ENCODE measurements at regions not wholly inside any gene's neighbourhood (a gene's known extent, or its start where the extent isn't known, plus 50 kb on each side); places are given as distances from the start of the nearest gene placed in this dataset.

GRCh38 chr1:25145775-25146393, 86.4 kb downstream of the SYF2 start:
- Mint-ChIP-seq H3K4me3 (no peak overlapping the region), H3K4me1 (ENCODE audit: low read depth) (peaks cover 5% of the 10 kb centered on the region), H3K27me3 (ENCODE audit: low read depth) (peaks cover 33% of the 10 kb centered on the region), H3K36me3 (ENCODE audit: insufficient read depth in 2 of 2) (peaks cover 0 to 1% of the 10 kb centered on the region in 2 donors), H3K27ac (no peak overlapping the region), H3K9me3 (no peaks in the 10 kb centered on the region)
- no peak for ATAC-seq (replicated peaks in 1 of 2)
- DNase-seq, result no peak

DNA sequence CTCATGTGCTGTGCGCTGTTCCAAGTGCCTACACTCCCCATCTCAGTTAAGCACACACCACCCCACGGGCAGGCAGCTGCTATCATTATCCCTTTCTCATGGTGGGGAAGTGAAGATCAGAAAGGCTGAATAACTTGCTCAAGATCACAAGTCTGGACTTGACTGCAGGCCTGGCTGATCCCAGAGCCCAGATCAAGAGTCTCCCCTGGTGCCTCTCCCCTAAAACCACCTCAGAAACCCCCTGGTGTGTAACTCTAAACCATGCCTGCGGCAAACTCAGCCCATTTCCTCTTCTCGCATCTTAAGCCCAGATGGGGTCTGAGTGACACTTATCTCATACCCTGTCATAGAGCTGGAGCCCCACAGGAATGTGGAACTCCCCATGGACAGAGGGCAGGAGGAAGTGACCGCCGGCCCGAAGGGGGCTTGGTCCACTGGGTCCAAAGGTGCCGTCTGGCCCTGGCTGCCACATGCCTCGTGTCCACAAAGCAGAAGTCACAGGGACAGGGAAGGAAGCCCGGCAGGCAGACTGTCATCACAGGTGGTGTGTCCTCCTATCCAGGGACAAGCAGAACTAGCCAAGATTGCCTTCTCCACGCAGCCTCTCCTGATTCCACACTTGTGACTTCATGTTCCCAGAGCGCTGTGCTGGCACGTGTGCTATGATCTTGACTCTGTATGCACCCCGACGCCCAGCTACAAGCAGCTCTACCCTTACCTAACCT, 92.1 kb downstream of the SYF2 start:
- peak overlapping the region in 1 of 2 donors; percentile 13 for H3K4me3 Mint-ChIP-seq
- DNase-seq (peak; percentile 16 to 19), ATAC-seq (replicated peaks in 1 of 2) (peak; percentile 76 to 84)
- no peak overlapping the region for H3K27ac Mint-ChIP-seq
- H3K27me3 Mint-ChIP-seq (ENCODE audit: low read depth), result peaks cover 37% of the 10 kb centered on the region
- H3K36me3 Mint-ChIP-seq (ENCODE audit: insufficient read depth in 2 of 2), result no peaks in the 10 kb centered on the region
- peaks cover 9% of the 10 kb centered on the region for H3K4me1 Mint-ChIP-seq (ENCODE audit: low read depth)
- H3K9me3 Mint-ChIP-seq, result no peaks in the 10 kb centered on the region

- no peaks in the 10 kb centered on the region for H3K36me3 Mint-ChIP-seq (ENCODE audit: insufficient read depth in 2 of 2)
- peaks cover 46% of the 10 kb centered on the region for H3K27me3 Mint-ChIP-seq (ENCODE audit: low read depth)
- H3K27ac Mint-ChIP-seq, result no peak overlapping the region
- no peak overlapping the region for H3K4me3 Mint-ChIP-seq
- peaks cover 9% of the 10 kb centered on the region for H3K4me1 Mint-ChIP-seq (ENCODE audit: low read depth)
- H3K9me3 Mint-ChIP-seq, result peaks cover 0 to 3% of the 10 kb centered on the region in 2 donors
- DNase-seq (no peak), ATAC-seq (replicated peaks in 1 of 2) (no peak)
Measured at GRCh38 chr1:25137521-25138395, 94.5 kb downstream of the SYF2 start.

GRCh38 chr1:25137106-25137505, 95.2 kb downstream of the SYF2 start:
- no peaks in the 10 kb centered on the region for H3K36me3 Mint-ChIP-seq (ENCODE audit: insufficient read depth in 2 of 2)
- H3K27ac Mint-ChIP-seq, result no peak overlapping the region
- ATAC-seq (replicated peaks in 1 of 2) (no peak), DNase-seq (no peak)
- H3K4me3 Mint-ChIP-seq, result no peak overlapping the region
- H3K4me1 Mint-ChIP-seq (ENCODE audit: low read depth), result peaks cover 9% of the 10 kb centered on the region
- H3K9me3 Mint-ChIP-seq, result peaks cover 0 to 3% of the 10 kb centered on the region in 2 donors
- peaks cover 47% of the 10 kb centered on the region for H3K27me3 Mint-ChIP-seq (ENCODE audit: low read depth)

DNA sequence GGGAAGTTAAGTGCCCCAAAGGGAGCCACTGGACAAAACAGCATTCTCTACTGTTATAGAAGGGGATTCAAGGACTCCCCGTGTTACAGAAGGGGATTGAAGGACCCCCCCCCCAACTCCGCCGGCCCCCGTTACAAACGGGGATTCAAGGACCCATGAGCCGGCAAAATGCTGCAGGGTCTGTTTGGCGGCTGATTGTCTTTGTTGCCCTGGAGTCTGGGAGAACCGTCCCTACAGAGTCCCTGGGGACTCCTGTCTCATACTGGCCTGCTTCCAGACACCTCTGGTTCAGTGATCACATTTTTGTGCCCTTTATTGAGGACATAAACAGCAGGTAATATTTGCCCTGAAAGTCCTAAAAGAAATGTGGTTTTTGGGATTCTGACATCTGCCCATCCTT, 96.4 kb downstream of the SYF2 start:
- peaks cover 0 to 3% of the 10 kb centered on the region in 2 donors for H3K9me3 Mint-ChIP-seq
- no peak overlapping the region for H3K4me3 Mint-ChIP-seq
- no peak overlapping the region for H3K27ac Mint-ChIP-seq
- H3K4me1 Mint-ChIP-seq (ENCODE audit: low read depth), result peaks cover 9% of the 10 kb centered on the region
- H3K36me3 Mint-ChIP-seq (ENCODE audit: insufficient read depth in 2 of 2), result no peaks in the 10 kb centered on the region
- DNase-seq (no peak), ATAC-seq (replicated peaks in 1 of 2) (no peak)
- H3K27me3 Mint-ChIP-seq (ENCODE audit: low read depth), result peaks cover 47% of the 10 kb centered on the region

- Mint-ChIP-seq H3K4me1 (ENCODE audit: low read depth) (peaks cover 3% of the 10 kb centered on the region), H3K4me3 (no peak overlapping the region), H3K27ac (no peak overlapping the region), H3K27me3 (ENCODE audit: low read depth) (peaks cover 37% of the 10 kb centered on the region), H3K9me3 (peaks cover 0 to 3% of the 10 kb centered on the region in 2 donors), H3K36me3 (ENCODE audit: insufficient read depth in 2 of 2) (no peaks in the 10 kb centered on the region)
- ATAC-seq (replicated peaks in 1 of 2), result no peak
- DNase-seq, result no peak
Measured at GRCh38 chr1:25134801-25135461, 97.4 kb downstream of the SYF2 start.

GRCh38 chr1:25134307-25134706, 98.0 kb downstream of the SYF2 start:
- peaks cover 31% of the 10 kb centered on the region for H3K27me3 Mint-ChIP-seq (ENCODE audit: low read depth)
- no peak for DNase-seq

DNA sequence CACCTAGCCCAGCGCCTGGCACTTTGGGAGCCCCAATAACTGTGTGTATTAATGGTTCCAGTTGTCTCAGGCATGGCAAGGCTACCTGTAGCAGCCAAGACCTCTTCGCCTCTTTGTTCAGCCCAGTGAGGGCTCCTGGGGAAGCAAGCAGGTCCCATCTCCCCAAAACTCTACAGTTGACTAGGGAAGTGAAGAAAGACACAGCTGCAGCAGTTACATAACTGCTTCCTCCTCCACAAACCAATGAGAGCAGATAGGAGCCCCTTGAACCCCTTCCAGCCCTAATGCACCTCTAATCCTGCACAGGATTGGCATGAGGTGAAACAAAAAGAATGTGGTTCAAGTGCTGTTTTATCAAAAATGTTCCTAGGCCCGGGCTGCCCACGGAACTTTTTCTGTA, 100.5 kb downstream of the SYF2 start:
- Mint-ChIP-seq H3K4me1 (ENCODE audit: low read depth) (peaks cover 7% of the 10 kb centered on the region), H3K9me3 (peaks cover 0 to 3% of the 10 kb centered on the region in 2 donors), H3K27ac (no peak overlapping the region), H3K4me3 (no peak overlapping the region), H3K27me3 (ENCODE audit: low read depth) (peaks cover 17% of the 10 kb centered on the region), H3K36me3 (ENCODE audit: insufficient read depth in 2 of 2) (no peaks in the 10 kb centered on the region)
- ATAC-seq (replicated peaks in 1 of 2), result no peak
- DNase-seq, result no peak

More at GRCh38 chr1:25134307-25134706, 98.0 kb downstream of the SYF2 start:
- H3K4me1 Mint-ChIP-seq (ENCODE audit: low read depth), result no peaks in the 10 kb centered on the region
- peaks cover 0 to 3% of the 10 kb centered on the region in 2 donors for H3K9me3 Mint-ChIP-seq
- no peaks in the 10 kb centered on the region for H3K36me3 Mint-ChIP-seq (ENCODE audit: insufficient read depth in 2 of 2)
- no peak for ATAC-seq (replicated peaks in 1 of 2)
- H3K27ac Mint-ChIP-seq, result no peak overlapping the region
- no peak overlapping the region for H3K4me3 Mint-ChIP-seq

- DNase-seq (no peak), ATAC-seq (replicated peaks in 1 of 2) (no peak)
- Mint-ChIP-seq H3K4me3 (no peak overlapping the region), H3K9me3 (peaks cover 0 to 3% of the 10 kb centered on the region in 2 donors), H3K27me3 (ENCODE audit: low read depth) (peaks cover 22% of the 10 kb centered on the region), H3K4me1 (ENCODE audit: low read depth) (peaks cover 7% of the 10 kb centered on the region), H3K27ac (no peak overlapping the region), H3K36me3 (ENCODE audit: insufficient read depth in 2 of 2) (no peaks in the 10 kb centered on the region)
Measured at GRCh38 chr1:25130895-25131294, 101.4 kb downstream of the SYF2 start.

GRCh38 chr1:25129380-25129779, 102.9 kb downstream of the SYF2 start:
- no peak overlapping the region for H3K27ac Mint-ChIP-seq
- H3K4me1 Mint-ChIP-seq (ENCODE audit: low read depth), result peaks cover 7% of the 10 kb centered on the region
- DNase-seq (no peak), ATAC-seq (replicated peaks in 1 of 2) (no peak)
- peaks cover 22% of the 10 kb centered on the region for H3K27me3 Mint-ChIP-seq (ENCODE audit: low read depth)
- no peaks in the 10 kb centered on the region for H3K36me3 Mint-ChIP-seq (ENCODE audit: insufficient read depth in 2 of 2)
- H3K9me3 Mint-ChIP-seq, result peaks cover 0 to 3% of the 10 kb centered on the region in 2 donors
- H3K4me3 Mint-ChIP-seq, result no peak overlapping the region

GRCh38 chr1:25128121-25128621, 104.1 kb downstream of the SYF2 start:
- ATAC-seq (replicated peaks in 1 of 2), result peak in 1 of 2 donors; percentile 34
- H3K27ac Mint-ChIP-seq, result no peak overlapping the region

GRCh38 chr1:25126562-25126961, 105.7 kb downstream of the SYF2 start:
- H3K27me3 Mint-ChIP-seq (ENCODE audit: low read depth), result peaks cover 4% of the 10 kb centered on the region

More at GRCh38 chr1:25128121-25128621, 104.1 kb downstream of the SYF2 start:
- Mint-ChIP-seq H3K36me3 (ENCODE audit: insufficient read depth in 2 of 2) (no peaks in the 10 kb centered on the region), H3K4me3 (no peak overlapping the region), H3K4me1 (ENCODE audit: low read depth) (peaks cover 7% of the 10 kb centered on the region), H3K9me3 (peaks cover 0 to 2% of the 10 kb centered on the region in 2 donors), H3K27me3 (ENCODE audit: low read depth) (peaks cover 10% of the 10 kb centered on the region)
- no peak for DNase-seq

More at GRCh38 chr1:25126562-25126961, 105.7 kb downstream of the SYF2 start:
- no peaks in the 10 kb centered on the region for H3K9me3 Mint-ChIP-seq
- no peak overlapping the region for H3K27ac Mint-ChIP-seq
- no peak for ATAC-seq (replicated peaks in 1 of 2)
- H3K4me3 Mint-ChIP-seq, result no peak overlapping the region
- H3K4me1 Mint-ChIP-seq (ENCODE audit: low read depth), result peaks cover 12% of the 10 kb centered on the region
- no peak for DNase-seq
- no peaks in the 10 kb centered on the region for H3K36me3 Mint-ChIP-seq (ENCODE audit: insufficient read depth in 2 of 2)
